Hepatocyte (in vitro differentiated cells): ENCODE measurements at regions not wholly inside any gene's neighbourhood (a gene's known extent, or its start where the extent isn't known, plus 50 kb on each side); places are given as distances from the start of the nearest gene placed in this dataset.

Source experiments
- EZH2 ChIP-seq: fragments of 200-600 bp; sonication (generic); IDR thresholded peaks from 2 replicates; pipeline ENCODE4 v1.6.1; 2016; ENCODE audit warnings: antibody characterized with exemption, mild to moderate bottlenecking, borderline replicate concordance
- EZH2phosphoT487 ChIP-seq: fragments of 200-600 bp; sonication (generic); IDR thresholded peaks from one replicate; pipeline ENCODE4 v1.6.1; 2018; ENCODE audit warnings: antibody characterized with exemption, mild to moderate bottlenecking, low read depth, moderate library complexity; ENCODE audit not compliant: unreplicated experiment, severe bottlenecking
- TF ChIP-seq, protein P1 (sequence below): fragments of 200-600 bp; sonication (generic); IDR thresholded peaks from 2 replicates; pipeline ENCODE4 v1.5.1; 2016; ENCODE audit warnings: antibody characterized with exemption, mild to moderate bottlenecking; ENCODE audit not compliant: poor library complexity

GRCh38 chr1:187551061-187551460 lies 722.3 kb downstream of the PLA2G4A start:
- TF ChIP-seq, protein P1, sequence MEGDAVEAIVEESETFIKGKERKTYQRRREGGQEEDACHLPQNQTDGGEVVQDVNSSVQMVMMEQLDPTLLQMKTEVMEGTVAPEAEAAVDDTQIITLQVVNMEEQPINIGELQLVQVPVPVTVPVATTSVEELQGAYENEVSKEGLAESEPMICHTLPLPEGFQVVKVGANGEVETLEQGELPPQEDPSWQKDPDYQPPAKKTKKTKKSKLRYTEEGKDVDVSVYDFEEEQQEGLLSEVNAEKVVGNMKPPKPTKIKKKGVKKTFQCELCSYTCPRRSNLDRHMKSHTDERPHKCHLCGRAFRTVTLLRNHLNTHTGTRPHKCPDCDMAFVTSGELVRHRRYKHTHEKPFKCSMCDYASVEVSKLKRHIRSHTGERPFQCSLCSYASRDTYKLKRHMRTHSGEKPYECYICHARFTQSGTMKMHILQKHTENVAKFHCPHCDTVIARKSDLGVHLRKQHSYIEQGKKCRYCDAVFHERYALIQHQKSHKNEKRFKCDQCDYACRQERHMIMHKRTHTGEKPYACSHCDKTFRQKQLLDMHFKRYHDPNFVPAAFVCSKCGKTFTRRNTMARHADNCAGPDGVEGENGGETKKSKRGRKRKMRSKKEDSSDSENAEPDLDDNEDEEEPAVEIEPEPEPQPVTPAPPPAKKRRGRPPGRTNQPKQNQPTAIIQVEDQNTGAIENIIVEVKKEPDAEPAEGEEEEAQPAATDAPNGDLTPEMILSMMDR: no peak
- no peak for TF ChIP-seq EZH2
- no peak for TF ChIP-seq EZH2phosphoT487
